ENCODE measurements at regions not wholly inside any gene's neighbourhood (a gene's known extent, or its start where the extent isn't known, plus 50 kb on each side); places are given as distances from the start of the nearest gene placed in this dataset.
"Not testable (repeated sequence)": the region's sequence is repeated elsewhere in the genome, so short reads cannot be mapped to it uniquely, and the experiment has no call there.

- DNase-seq (ENCODE audit: low spot score): no peak
Observed at GRCh38 chr3:74921676-74922075, 307.2 kb upstream of the CNTN3 start.

- no peak for DNase-seq (ENCODE audit: low spot score)
Observed at GRCh38 chr3:74920721-74921350, 306.4 kb upstream of the CNTN3 start.

DNA sequence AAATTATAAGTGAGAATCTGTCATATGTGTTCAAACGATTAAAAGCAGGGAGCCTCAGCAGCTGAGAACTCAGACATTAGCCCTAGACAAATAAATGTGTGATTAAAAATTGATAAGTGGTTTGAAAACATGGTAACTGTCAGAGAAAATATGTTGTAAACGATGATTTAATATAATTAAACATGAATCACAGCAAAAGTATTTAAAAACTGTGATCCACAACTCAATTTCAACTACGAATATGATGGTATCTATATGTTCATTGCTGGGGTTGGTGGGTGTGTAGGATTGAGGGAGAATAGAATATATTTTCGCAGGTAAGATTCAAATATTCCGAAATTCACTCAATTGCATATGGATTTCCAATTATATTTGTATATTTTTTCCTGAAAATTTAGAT is 302.2 kb upstream of the CNTN3 start:
- no peak for DNase-seq (ENCODE audit: low spot score)

- no peak for DNase-seq (ENCODE audit: low spot score)
Observed at GRCh38 chr3:74906181-74906580, 291.7 kb upstream of the CNTN3 start.

DNA sequence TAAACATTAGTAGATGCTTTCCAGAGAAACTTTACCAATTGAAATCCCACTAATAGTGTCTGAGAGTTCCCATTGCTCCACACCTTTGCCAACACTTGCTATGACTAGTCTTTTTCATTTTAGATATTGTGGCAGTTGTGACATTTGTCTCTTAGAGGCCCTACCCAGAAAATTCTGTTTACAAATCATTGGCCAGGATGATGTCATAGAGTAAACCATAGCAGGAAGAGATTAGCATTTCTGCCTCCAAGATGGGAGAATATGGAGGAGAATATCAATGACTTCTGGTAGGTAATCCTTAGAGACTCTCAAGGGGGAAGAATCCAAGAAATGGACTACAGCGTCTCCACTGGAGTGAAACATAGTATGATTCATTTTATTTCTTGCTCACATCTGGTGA is 291.0 kb upstream of the CNTN3 start:
- no peak for DNase-seq (ENCODE audit: low spot score)

GRCh38 chr3:74904646-74905045 is 290.2 kb upstream of the CNTN3 start:
- DNase-seq (ENCODE audit: low spot score): no peak

GRCh38 chr3:74899796-74900516 is 285.5 kb upstream of the CNTN3 start:
- not testable (repeated sequence) for DNase-seq (ENCODE audit: low spot score)

DNA sequence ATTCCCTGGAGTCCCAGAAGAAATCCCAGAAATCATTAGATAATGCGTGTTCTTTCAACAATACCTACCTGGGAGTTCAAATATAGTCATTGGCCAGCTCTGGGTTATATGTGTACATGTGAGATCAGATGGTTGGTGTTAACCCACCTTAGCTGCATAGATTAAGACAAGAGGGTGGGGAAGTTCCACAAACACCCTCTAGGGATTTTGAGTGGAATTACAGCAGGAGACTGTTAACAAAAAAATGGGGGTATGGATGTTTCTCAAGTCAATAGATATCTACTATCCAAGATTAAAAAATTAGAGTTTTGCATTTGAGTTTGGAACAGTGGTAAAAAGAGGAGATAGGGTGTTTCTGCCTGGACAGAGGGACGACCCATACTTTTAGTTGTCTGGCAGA is 282.5 kb upstream of the CNTN3 start:
- peak; percentile 10 for DNase-seq (ENCODE audit: low spot score)

DNA sequence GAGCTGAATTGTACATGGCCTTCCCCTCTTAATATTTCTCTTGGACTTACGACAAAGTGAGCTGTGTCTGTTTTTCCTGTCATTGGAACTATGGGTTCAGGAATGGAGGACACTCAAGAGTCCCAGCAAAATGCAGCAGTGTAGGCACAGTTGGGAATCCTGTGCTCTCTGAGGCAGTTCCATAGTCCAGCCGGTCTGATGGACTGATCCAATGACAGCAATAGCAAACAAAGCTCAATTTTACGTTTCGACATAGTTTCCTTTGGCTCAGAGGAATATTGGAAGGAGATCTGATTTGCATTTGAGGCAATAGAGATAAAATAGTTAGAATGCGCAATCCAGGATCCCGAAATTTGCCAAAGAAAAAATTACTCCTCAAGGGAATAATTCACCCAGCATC is 276.9 kb upstream of the CNTN3 start:
- no peak for DNase-seq (ENCODE audit: low spot score)

DNA sequence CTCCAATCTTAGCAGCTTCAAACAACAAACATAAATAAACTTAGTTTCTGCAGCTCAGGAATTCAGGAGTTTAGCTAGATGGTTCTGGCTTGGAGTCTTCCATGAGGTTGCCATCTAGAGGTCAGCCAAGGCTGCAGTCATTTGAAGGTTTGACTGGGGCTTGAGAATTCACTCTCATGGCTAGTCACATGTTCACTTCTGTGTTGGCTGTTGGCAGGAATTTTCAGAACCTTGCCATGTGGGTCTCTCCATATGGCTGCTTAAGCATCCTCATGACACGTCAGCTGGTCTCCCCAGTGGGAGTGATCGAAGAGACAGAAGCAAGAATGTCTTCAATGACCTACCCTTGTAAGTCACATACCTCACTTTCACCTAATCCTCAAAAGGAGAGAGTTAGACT is 269.2 kb upstream of the CNTN3 start:
- DNase-seq (ENCODE audit: low spot score): peak; percentile 9

GRCh38 chr3:74883222-74883621 is 268.8 kb upstream of the CNTN3 start:
- no peak for DNase-seq (ENCODE audit: low spot score)

DNA sequence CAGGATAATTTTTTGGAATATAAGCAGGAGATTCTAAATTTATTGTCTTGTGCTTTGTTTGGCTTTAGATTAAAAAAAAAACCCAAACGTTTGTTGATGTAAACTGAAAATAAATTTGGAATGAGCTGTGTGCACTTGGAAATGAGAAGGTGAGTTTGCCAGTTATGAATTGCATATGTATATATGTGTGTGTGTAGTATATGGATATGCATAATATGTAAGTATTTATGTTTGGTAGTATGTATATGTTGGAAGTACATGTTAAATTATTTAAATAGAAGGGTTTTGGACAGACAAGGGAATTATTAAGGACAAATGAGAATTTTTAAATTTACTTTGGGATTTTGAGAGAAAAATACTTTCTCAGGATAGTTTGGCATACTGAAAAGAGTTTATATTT is 265.8 kb upstream of the CNTN3 start:
- DNase-seq (ENCODE audit: low spot score): no peak

GRCh38 chr3:74866357-74867030 is 252.0 kb upstream of the CNTN3 start:
- DNase-seq (ENCODE audit: low spot score): no peak

DNA sequence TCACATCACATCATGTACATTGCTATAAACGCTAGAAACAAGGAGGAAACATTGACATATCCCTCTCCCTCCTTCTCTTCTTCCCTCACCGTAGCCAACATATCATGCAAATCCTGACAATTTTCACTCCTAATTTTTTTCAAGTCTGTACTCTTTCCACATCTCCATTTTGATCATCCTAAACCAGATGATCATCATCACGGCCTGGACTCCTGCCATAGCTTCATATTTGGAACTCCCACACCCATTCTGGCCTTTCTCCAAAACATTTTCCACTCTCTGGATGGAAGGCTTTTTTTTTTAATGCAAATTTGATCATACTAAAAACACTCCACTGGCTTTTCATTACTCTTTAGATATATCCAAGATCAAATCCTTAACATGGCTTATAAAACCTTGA is 248.0 kb upstream of the CNTN3 start:
- DNase-seq (ENCODE audit: low spot score): no peak

DNA sequence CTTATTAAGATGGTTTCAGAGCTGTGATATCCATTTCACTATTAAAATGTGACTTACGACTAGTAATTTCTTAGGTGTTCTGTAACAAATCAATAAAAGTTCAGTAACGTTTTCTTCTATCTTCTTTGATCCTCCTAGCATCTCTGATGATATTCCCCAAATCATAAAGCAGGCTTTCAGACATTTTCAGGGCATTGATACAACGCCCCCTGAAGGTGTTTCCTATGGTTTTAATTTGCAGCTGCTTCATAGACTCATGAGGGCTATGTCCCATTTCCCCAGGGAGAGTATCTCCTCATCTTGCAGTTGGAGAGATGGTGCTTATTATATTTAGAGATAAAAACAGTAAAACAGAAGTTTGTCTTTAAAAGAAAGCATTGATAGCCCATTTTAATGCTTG is 246.8 kb upstream of the CNTN3 start:
- no peak for DNase-seq (ENCODE audit: low spot score)

- no peak for DNase-seq (ENCODE audit: low spot score)
Observed at GRCh38 chr3:74858086-74858485, 243.6 kb upstream of the CNTN3 start.

DNA sequence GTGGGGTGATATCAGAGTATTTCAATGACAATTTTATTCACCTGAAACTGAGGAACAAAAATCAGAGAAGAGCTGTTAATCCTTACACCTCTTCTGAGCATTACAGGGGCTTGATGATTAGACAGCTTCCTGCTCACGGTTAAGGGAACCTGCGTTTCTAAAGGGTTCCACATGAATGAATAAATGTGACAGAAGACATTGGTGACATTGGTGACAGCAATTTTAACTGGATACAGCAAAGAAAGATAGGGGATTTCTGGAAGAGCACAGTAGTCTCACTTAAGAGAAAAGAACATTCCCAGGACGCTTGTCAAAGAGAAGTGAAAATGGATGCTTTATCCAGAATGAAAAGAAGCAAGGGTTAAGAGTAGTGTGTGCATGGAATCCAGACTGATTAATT is 235.9 kb upstream of the CNTN3 start:
- DNase-seq (ENCODE audit: low spot score): no peak

GRCh38 chr3:74847093-74847492 is 232.6 kb upstream of the CNTN3 start:
- DNase-seq (ENCODE audit: low spot score): no peak

GRCh38 chr3:74845081-74845480 is 230.6 kb upstream of the CNTN3 start:
- peak; percentile 25 for DNase-seq (ENCODE audit: low spot score)

GRCh38 chr3:74844428-74844827 is 230.0 kb upstream of the CNTN3 start:
- peak; percentile 11 for DNase-seq (ENCODE audit: low spot score)

- DNase-seq (ENCODE audit: low spot score): no peak
Observed at GRCh38 chr3:74842649-74843048, 228.2 kb upstream of the CNTN3 start.

GRCh38 chr3:74842141-74842540 is 227.7 kb upstream of the CNTN3 start:
- no peak for DNase-seq (ENCODE audit: low spot score)

- DNase-seq (ENCODE audit: low spot score): no peak
Observed at GRCh38 chr3:74839566-74839965, 225.1 kb upstream of the CNTN3 start.
